Kasumi-1 (cell line): ENCODE measurements at regions not wholly inside any gene's neighbourhood (a gene's known extent, or its start where the extent isn't known, plus 50 kb on each side); places are given as distances from the start of the nearest gene placed in this dataset.

ENCODE experiments used
- DNase-seq, 2 experiments: peaks; one replicate each; lab custom pipeline; 2025; lab: John Stamatoyannopoulos, UW

DNA sequence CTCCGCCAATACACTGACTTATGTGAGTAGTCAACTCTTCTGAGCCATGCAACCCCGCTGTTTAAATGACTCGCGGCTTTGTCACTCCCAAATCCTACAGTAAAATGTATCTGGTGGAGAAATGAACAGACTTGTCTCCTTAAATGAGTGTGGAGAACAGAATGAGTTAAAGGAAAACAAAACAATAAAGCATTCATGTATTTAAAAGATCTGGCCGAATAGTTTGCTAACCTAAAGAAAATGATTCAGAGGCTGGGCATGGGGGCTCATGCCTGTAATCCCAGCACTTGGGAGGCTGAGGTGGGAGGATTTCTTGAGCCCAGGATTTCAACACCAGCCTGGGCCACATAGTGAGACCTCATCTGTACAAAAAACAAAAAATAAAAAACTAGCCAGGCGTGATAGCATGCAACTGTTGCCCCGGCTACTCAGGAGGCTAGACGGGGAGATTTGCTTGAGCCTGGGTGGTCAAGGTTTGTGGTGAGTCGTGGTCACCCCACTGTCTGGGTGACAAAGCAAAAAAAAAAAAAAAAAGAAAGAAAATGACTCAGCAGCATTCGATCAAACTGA lies 86.5 kb upstream of the PFKP start:
- no peak for DNase-seq

GRCh38 chr10:2980116-2980515 lies 87.2 kb upstream of the PFKP start:
- no peak for DNase-seq

GRCh38 chr10:2979306-2979705 lies 88.0 kb upstream of the PFKP start:
- no peak for DNase-seq

- no peak for DNase-seq
Measured at GRCh38 chr10:2978574-2979273, 88.6 kb upstream of the PFKP start.

DNA sequence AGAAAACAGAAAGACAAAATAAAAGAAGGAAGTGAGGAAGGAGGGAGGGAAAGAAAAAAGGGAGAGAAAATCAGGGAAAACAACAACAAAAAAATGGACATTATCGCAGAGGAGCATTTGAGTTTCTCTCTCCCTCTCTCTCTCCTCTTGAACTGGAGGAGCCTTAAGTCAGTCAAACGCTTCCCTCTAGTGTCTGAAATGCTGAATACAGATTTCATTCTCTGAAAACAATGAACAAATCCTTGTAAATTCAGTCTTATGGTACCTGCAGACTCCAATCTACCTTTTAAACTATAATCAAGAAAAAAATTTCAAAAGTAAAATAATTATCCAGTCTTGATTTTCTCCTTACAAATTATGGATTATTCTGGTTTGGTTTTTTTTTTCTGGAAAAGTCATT lies 89.2 kb upstream of the PFKP start:
- DNase-seq = peak; percentile 76 to 82

DNA sequence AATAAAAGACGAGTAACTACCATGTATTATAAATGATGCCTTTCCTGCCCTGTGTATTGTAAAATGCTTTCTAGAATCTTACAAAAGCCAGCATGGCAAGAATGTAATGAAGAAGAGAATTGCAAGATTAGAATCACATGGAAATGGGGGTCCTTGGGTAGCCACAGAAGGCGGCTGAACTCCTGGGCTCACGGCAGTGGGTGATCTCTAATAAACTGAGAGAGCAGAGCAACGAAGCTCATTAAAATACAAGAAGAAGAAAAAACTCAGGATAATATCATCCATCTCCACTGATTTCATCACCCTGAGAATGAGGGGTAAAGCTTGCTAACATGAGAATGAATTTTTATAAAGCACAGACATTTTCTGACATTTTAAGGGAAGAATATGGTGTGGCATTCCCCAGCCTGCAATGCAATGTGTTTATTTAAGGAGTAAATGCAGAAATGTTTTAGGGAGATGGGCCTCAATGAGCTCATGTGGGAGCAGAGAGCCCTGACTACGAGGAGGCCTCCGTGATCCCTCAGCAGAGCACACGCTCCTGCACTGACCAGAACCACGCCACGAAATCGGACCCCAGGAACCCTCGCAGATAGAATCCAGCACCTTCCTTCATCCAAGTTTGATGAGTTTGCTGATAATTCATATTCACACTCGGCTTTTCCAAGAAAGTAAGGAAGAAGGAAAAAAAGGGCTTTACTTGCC lies 92.7 kb upstream of the PFKP start:
- no peak for DNase-seq

GRCh38 chr10:2974083-2974482 lies 93.3 kb upstream of the PFKP start:
- DNase-seq = no peak

DNA sequence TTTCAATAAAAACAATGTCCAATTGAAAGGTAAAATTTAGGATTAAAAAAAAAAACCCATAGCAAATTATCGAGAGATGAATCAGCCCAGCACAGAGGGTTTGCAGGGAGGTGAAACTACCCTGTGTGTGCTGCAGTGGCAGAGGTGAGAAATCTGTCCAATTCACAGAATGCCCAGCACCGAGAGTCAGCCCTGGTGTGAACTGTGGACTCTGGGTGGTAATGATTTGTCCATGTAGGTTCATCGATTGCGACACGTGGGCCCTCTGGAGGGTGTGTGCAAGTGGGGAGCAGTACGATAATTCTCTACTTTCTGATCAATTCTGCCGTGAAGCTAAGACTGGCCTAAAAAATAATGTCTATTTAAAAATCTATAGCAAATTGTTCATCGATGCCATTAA lies 94.5 kb upstream of the PFKP start:
- DNase-seq = no peak

DNA sequence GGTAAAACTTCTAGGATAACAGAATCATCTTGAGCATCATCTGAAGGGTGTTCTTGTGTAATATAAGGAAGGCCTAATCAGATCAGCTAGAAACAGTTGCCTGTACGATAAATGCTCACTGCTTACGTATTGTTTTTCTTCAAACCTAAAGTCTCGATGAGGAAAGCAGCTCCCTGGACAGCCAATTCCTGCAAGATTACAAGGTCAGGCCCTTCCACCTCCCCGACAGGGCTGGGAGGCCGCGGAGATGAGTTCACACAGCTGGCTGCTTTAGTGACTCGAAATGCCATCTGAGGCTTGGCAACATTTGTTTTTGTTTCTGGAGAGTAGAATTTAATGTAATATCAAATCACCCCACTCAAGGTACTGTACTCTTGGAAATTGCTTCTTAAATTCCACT lies 95.1 kb upstream of the PFKP start:
- no peak for DNase-seq

DNA sequence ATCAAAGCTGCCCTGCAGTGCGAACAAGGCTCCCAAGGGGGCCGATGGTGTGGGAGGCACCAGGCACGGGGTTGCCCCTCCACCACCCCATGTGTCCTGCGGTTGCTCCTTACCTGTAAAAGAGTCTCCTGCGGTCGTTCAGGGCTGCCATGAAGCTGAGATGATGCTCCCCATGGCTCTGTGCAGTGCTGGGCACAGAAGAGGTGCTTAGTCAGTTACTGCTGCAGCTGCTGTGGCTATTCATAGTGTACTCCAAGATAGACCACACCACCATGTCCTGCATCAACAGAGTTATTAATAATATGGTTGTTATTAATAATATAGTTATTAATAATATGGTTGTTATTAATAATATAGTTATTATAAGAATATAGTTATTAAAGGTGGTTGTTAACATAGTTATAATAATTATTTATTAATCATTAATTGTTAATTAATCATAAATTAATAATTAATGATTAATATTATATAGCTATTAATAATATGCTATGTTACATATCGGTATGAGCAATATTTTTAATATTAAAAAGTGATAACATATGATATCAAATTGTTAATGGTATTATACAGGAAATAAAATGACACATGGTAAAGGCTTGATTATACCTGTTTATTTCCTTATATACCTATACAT lies 97.0 kb upstream of the PFKP start:
- no peak for DNase-seq

GRCh38 chr10:2968401-2969058 lies 98.8 kb upstream of the PFKP start:
- DNase-seq = no peak

DNA sequence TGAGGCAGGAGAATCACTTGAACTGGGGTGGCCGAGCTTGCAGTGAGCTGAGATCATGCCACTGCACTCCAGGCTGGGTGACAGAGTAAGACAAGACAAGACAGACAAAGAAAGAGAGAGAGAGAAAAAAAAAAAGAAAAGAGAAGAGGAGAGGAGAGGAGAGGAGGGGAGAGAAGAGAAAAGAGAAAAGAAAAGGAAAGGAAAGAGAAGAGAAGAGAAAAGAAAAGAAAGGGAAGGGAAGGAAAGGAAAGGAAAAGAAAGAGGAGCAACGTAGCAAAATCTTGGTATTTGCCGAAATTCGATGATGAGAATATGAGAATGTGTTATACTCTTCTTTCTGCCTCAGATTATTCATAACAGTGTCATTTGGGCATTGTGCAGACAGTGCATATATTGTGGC lies 101.2 kb upstream of the PFKP start:
- DNase-seq = no peak

GRCh38 chr10:2964632-2965296 lies 102.6 kb upstream of the PFKP start:
- DNase-seq = no peak

- no peak for DNase-seq
Measured at GRCh38 chr10:2963889-2964631, 103.3 kb upstream of the PFKP start.

DNA sequence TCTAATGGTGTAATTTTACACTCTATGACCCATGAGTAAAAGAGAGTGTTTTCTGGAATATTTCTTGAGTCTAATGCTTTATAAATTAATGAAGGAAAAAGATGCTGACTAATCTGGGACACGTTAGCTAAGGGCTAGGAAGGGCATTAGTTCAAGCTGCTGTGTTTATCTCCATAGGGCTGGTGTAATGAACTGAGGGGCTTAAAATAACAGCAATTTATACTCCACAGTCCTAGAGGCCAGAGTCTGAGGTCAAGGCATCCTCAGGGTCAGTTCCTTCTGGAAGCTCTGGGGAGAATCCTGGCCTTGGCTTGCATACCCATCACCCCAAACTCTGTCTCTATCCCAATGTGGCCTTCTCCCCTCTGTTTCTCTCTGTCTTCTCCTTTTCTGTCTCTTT lies 105.2 kb upstream of the PFKP start:
- no peak for DNase-seq

DNA sequence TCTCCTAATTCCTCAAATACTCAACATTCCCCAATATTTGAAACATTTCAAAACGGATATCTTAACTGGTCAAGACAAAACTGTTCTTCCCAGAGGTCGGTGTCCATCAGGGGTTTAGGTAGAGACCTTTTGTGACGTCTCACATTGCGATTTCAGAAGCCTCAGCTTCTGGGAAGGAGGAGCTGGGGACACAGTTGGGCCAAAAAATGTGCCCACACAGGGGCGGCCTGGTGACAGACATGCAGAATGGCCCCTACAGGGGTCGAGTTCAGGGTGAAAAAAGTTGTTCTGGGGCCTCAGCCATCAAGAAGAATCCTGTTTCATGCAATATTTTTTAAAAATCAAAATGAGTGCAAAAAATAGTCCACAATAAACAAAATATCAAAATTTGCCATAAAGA lies 108.7 kb upstream of the PFKP start:
- DNase-seq = no peak

- no peak for DNase-seq
Measured at GRCh38 chr10:2957785-2958184, 109.6 kb upstream of the PFKP start.

- no peak for DNase-seq
Measured at GRCh38 chr10:2955064-2955463, 112.3 kb upstream of the PFKP start.

DNA sequence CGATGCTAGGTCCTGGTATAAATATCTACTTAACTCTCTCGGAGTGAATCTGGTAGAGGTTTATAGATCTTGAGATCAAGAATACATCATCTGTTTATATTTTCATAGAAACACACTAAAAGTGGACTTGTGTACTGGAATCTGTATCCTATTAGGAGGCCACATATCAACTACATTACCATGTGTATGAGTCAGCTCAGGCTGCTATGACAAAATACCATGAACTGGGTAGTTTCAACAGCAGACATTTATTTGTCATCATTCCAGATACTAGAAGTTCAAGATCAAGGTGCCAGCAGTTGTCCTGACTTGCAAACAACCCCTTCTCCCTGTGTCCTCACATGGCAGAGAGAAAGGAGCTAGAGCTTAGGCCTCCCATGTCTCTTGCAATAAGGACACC lies 113.9 kb upstream of the PFKP start:
- DNase-seq = no peak

GRCh38 chr10:2951235-2951835 lies 116.0 kb upstream of the PFKP start:
- DNase-seq = no peak

DNA sequence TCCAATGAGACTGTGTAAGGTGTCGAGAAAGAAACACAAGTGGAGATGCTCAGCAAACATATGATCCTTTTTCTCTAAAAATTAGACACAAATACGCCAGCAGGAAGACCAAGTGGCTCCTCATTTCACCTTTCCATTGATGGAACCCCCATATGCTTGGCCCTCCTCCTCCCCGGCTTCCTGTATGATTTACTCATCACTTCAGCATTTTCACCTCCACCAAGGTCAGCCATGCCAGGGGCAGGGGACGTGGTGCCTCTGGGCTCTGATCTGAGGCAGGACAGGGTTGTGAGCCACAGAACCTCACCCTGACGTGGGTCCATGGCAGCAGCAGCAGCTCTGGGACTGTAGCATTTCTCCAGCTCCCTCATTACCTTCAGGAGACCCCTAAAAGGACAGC lies 116.8 kb upstream of the PFKP start:
- DNase-seq = no peak
